Erythroblast (primary cell): ENCODE measurements at regions not wholly inside any gene's neighbourhood (a gene's known extent, or its start where the extent isn't known, plus 50 kb on each side); places are given as distances from the start of the nearest gene placed in this dataset.
"Not testable (repeated sequence)": the region's sequence is repeated elsewhere in the genome, so short reads cannot be mapped to it uniquely, and the experiment has no call there.

ENCODE experiments used
- GATA1 ChIP-seq: IDR thresholded peaks from 2 replicates; pipeline ENCODE4 v1.6.1; 2011; ENCODE audit warnings: low read depth, mild to moderate bottlenecking, control low read depth, low read length, moderate library complexity
- POLR2A ChIP-seq: IDR thresholded peaks from 2 replicates; pipeline ENCODE4 v1.6.1; 2011; ENCODE audit warnings: mild to moderate bottlenecking, low read length

- TF ChIP-seq POLR2A, GATA1: not testable (repeated sequence)
Observed at GRCh38 chr15:75773974-75774373, 61.3 kb upstream of the CSPG4 start.
